Activated T-cell treated with anti-CD3 and anti-CD28 coated beads for 1 hour (primary cell): ENCODE measurements at regions not wholly inside any gene's neighbourhood (a gene's known extent, or its start where the extent isn't known, plus 50 kb on each side); places are given as distances from the start of the nearest gene placed in this dataset.
"Not testable (repeated sequence)": the region's sequence is repeated elsewhere in the genome, so short reads cannot be mapped to it uniquely, and the experiment has no call there.

Experiments
- DNase-seq: peaks from one replicate; pipeline ENCODE4 v3.0.0-alpha.2; 2020; ENCODE audit warnings: low read depth

- DNase-seq, result no peak
Observed at GRCh38 chr14:81751198-81751597, 217.5 kb upstream of the SEL1L start.

DNA sequence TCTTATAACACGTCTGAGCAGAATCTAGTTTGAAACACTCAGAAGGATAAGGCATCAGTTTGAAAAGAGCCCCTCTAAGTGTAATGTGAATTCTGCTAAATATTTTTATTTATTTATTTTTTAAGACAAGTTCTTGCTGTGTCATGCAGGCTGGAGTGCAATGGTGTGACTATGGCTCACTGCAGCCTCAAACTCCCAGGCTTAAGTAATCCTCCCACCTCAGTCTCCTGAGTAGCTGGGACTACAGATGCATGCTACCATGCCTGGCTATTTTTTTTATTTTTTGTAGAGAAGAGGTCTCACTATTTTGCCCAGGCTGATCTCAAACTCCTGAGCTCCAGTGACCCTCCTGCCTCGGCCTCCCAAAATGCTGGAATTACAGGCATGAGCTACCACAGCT is 225.9 kb upstream of the SEL1L start:
- no peak for DNase-seq

DNA sequence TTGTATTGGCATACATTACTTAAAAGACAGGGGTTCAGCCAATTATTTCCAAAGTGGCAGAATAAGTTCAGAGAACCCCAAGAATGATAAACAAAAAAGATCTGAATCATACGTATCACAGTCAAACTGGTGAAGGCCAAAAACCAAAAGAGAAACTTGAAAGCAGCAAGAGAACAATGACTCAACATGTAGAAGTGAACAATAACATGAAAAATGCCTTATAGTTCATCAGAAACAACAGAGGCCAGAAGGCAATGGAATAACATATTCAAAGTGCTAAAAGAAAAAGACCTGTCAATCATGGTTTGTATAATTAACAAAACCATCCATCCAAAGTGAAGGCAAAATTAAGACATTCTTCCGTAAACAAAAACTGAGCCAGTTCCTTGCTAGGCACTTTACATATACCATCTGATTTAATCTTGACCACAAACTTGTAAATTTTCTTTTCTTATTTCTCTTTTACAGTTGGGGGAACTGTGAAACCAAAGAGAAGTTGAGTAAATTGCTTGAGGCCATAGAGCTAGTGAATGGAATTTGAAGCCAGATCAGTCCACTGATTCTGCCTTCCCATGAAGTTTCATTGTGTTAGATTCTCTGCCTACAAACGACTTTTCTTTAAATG is 232.1 kb upstream of the SEL1L start:
- DNase-seq, result no peak

DNA sequence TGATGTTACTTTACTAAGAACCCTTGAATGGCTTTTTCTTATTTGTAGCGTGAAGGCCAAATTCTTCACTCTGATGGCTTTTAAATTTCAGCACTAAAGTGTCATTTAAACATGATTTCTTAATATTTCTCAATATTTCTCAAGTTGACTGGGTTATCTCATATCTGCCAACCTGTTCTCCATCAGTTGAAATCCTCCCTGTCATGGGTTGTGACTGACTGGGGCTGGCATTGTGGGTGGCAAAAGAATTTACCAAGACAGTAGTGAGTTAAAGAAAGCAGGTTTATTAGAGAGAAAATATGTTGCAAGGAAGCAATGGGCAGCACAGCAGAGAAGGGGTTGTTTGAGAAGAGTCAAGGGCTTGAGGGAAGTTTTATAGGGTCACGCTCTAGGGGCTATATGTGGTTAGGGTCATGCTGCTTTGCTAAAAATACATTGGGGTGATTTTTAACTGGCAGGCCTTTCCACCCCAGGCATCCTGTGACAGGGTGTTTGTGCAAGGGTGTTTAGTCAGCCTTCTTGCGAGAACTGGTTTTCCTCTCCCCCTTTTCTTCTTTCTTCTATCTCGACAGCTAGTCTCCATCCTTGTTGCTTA is 232.8 kb upstream of the SEL1L start:
- DNase-seq, result no peak

GRCh38 chr14:81767266-81767995 is 233.8 kb upstream of the SEL1L start:
- no peak for DNase-seq

DNA sequence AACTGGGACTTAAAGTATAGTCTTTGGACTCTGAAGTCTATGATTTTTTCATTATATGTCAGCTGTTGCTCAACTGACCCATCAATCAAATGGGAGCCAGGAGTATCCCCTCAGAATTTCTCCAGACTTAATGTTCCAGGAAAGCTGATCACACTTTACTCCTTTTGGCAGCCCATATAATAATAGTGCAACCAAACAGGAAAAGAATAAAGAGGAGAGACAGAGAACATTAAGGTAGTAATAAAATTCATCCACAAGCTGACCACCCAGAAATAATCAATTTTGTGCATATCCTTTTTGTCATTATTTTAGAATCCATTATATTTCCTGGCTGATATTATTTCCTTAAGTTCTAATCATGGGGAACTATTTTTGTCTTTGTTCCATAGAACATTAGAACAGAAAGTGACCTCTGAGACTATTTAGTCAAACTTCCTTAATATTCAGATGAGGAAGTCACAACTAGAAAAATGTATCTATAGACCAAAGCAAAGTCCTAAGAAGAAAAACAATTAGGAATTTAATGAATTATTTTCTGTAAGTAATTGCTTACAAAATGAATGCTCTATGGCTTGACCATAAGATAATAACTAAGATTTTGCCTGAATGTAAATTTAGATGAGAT is 238.1 kb upstream of the SEL1L start:
- DNase-seq, result no peak

DNA sequence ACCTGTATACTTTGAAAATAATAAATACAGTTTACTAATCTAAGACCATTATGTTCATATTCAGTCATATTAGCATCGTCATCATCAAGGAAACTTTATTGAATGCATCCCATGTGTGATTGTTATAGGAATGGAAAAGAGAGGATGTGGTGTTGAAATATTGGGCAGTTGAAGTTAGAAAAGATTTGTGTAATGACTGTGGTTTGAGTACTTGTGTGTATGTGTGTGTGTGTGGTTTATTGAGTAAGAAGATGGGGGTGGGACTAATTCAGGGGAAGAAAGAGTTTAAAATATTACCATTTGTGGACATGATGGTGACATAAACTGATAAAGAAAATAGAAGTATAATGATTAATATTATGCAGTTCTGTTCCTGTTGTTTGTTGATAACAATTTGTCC is 238.7 kb upstream of the SEL1L start:
- DNase-seq, result no peak

- no peak for DNase-seq
Observed at GRCh38 chr14:81776531-81776930, 242.9 kb upstream of the SEL1L start.

DNA sequence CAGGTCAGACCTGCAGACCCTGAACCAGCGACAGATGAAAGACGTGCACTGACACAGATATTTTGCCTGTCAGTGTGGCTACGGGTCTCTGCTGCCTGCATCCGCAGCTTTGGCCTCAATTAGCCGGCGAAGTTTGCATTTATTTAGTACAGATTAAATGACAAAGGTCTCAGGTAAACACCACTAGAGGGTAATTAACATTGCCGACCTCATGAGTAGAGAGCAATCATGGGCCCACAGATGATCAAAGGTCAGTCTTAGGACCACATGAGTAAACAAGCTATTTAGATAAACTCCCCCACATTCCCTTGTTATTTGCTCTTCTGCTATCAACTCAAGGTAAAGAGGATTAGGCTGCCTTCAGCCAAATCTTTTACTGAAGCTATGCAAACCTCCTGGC is 248.1 kb upstream of the SEL1L start:
- not testable (repeated sequence) for DNase-seq

DNA sequence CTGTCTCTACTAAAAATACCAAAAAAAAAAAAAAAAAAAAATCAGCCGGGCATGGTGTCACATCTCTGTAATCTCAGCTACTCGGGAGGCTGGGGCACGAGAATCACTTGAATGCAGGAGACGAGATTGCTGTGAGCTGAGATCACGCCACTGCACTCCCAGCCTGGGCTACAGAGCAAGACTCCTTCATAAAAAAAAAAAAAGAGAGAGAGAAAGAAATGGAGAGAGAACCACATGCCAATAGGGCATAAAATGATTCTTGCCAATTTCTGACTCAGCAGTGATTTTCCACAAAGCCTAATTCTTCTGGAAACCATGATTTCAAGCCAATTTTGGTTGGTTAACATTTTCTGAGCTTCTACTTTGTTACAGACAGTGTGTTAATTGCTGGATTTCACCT is 250.4 kb upstream of the SEL1L start:
- DNase-seq, result no peak

DNA sequence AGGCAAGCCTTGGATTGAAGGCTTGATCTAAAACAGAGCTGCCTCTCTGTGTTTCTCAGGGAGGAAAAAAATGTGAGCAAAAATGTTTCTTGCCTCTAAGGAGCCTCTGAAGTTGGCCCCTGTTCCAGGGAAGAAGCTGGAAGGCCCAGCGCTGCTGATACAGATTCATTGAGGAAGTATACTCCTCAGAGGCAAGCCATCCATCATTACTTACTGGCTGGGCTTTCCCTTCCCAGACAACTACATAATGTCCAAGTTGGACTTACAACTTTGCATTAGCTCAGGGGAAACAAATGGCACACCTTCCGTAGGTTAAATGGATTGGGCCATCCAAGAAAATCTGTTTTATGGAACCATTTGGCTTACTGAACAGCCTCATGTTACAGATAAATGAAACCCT is 263.7 kb upstream of the SEL1L start:
- DNase-seq, result no peak

DNA sequence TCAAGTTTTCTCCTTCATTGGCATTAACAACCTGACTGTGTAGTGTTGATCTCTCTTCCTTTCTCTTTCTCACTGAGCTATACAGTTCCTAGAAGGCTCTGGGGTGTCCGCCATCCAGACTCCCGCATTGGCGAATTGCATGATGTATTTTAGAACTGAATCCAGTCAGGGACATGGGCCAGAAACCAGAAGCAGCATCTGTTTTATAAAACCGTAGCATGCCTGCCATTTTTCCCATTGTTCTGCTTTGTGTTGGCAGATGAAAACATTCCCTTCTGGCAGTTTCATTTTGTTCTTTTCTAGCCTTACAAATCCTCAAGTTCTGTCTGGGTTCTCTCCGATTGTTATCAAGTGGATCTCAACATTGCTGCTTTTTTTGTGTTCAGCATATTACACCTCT is 268.3 kb upstream of the SEL1L start:
- no peak for DNase-seq

DNA sequence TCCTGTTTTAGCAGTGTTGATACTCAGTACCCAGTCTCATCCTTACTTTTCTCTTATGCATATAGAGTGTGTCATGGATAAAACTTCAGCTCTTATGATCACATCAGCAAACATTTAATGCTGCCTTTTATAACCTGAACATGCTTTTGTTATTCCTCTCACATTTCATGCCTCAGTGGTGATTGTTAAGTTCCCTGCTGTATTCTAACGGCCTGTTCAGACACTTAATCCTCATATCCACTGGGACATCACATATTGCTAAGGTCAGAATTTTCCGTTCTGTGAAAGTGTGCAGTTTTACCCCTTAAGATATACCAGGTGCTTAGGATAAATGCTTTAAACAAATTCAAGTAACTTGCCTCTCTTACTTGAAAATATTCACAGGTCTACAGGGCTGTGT is 268.7 kb upstream of the SEL1L start:
- DNase-seq, result no peak

DNA sequence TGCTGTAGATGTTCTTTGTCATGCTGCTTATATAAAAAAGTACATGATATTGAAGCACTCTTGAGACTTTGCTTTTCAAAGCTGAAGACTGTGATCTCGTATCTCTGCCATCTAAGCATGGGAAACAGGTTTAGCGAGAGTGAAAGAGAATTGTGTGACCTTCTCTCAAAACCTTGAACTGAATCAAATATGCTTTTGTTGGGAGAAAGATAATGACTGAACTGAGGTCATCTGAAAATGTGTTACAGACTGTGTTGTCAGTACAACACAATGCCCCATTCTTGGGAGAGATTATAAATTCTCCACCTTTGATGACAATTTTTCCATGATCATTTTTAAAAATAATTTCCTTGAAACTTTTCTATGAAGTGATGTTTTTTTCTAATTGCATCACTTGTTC is 272.1 kb upstream of the SEL1L start:
- DNase-seq, result no peak

DNA sequence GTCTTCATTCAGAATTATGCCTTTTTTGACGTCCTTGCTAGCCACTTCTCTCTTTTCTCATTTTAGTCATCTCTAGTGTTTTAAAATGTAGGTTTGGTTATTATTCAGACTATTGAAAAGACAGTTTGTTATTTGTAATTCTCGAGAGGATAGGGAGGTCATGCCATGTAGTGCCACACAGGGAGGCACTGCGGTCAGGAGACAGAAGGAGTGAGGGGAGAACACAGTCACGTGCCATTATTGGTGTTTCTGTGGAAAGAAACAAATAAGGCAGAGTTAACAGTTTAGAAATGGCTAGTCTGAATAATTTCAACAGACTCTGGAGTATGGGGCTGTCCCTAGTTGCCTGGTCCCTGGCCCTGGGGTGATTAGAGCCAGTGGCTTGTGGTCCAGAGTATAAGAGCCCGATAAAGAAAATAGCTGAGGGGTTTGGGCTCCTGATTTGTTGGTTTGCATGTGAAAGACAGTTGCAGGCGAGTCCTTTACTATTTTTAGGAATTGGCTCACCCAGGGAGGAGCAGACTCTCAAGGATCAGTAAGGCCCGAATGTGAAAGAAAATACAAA is 278.1 kb upstream of the SEL1L start:
- no peak for DNase-seq

DNA sequence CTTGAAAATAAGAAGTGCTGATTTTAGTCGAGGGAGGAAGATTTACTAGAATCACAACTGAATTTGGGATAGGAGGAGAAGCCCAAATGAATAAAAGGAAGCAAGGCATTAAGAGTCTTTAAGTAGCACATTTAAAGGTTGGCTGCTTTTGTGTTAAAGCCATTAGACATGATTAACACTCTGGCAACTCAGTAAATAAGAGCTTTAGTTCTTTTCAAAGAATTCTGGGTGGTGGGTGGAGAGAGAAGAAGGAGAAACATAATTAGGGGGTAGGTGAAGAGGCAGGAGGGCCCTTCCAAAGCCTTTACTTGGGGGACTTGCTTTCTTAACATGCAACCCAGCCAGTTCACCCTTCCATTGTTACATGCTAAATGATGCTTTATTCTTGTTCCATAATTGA is 284.6 kb upstream of the SEL1L start:
- no peak for DNase-seq

DNA sequence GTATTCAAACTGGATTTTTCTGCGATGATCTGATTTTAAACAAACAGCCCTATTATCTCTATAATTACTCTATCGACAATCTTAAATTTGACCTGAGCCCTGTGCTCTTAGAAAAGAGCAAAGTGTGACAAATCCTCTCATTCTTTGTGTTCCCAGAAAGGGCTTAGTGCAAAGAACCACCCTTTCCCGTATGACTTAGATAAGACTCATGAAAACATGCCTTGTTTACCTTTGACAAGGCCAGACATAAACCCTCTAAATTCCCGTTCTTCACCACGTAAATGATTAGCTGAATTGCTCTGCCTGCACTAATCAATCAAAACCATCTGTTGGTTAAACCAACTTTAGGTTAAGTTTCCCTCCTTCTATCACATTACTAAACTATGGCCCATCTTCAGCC is 285.7 kb upstream of the SEL1L start:
- no peak for DNase-seq

DNA sequence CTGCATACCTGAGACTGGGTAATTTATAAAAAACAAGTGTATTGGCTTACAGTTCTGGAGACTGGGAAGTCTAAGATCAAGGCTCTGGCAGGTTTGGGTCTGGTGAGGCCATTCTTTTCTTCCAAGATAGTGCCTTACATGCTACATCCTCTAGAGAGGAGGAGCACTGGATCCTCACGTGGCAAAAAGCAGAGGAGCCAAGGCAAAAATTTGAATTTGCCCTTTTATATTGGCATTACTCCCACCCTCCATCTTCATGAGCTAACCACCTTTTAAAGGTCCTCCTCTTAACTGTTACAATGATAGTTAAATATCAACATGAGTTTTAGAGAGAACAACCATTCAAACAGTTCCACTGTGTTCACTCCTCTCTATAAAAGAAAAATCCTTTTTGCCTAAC is 286.3 kb upstream of the SEL1L start:
- DNase-seq, result no peak

DNA sequence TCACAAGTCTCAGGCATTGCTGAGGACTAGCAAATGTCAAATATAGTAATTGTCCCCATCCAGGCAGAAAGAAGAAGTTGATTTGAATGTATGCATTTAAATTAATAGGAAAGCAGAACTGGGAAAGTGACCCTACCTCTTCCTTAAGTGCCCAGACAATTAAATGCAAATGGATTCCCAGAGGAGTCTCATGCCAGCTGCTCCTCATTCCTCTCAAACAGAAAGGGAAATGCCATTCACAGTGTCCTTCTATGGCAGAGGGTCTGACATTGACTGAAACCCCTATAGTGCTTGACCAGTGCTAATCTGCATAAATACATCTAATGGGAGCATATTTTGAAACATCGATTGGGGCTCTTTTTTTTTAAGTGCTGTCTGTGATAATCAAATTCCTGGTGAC is 292.4 kb upstream of the SEL1L start:
- no peak for DNase-seq

- no peak for DNase-seq
Observed at GRCh38 chr14:81829447-81829846, 295.8 kb upstream of the SEL1L start.

DNA sequence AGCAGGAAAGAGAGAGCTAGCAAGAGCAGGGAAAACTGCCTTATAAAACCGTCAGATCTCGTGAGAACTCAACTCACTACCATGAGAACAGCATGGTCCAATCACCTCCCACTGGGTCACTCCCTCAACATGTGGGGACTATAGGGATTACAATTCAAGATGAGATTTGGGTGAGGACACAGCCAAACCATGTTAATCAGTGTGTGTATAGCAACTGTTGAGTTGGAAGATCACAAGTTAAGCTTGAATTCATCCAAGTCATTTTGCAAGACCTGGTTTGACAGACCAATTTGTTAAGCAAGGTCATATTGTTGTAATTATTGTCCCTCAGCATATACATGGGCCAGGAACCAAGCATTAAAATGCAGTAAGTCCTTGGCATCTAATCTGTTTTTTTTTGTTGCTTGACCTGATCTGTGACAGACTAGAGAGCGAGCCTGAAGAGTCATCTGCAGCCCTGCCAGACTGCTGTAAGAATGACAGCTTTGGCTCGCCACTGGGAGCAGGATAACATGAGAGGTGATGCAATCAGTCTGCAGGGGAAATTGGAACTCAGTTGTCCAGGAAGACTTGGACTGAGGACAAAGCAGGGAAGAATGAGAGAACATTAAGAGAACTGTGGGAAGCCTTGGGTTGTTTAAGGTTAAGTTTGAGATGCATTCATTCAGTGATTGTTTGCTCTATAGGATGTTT is 297.6 kb upstream of the SEL1L start:
- no peak for DNase-seq

- no peak for DNase-seq
Observed at GRCh38 chr14:81834308-81834707, 300.7 kb upstream of the SEL1L start.
